H9 (cell line): ENCODE measurements at regions not wholly inside any gene's neighbourhood (a gene's known extent, or its start where the extent isn't known, plus 50 kb on each side); places are given as distances from the start of the nearest gene placed in this dataset.

Source experiments
- DNase-seq: peaks from one replicate; pipeline ENCODE4 v3.0.0-alpha.2; 2017
- H2AFZ ChIP-seq: one replicate; pipeline ENCODE4 v1.6.1; 2013; ENCODE audit warnings: mild to moderate bottlenecking, low read length, control low read depth, moderate library complexity
- H2AK5ac ChIP-seq: 2 replicates; pipeline ENCODE4 v1.6.1; 2013; ENCODE audit warnings: low read length, control low read depth, mixed read lengths; ENCODE audit not compliant: insufficient read length
- H2BK120ac ChIP-seq: one replicate; pipeline ENCODE4 v1.6.1; 2013; ENCODE audit warnings: low read depth, mild to moderate bottlenecking, low read length, control low read depth, inconsistent platforms; ENCODE audit not compliant: poor library complexity, severe bottlenecking
- H2BK12ac ChIP-seq: 2 replicates; pipeline ENCODE4 v1.6.1; 2013; ENCODE audit warnings: low read length, control low read depth, mixed read lengths, low read depth; ENCODE audit not compliant: insufficient read length
- H2BK15ac ChIP-seq: 2 replicates; pipeline ENCODE4 v1.6.1; 2013; ENCODE audit warnings: low read depth, low read length, control low read depth
- H2BK20ac ChIP-seq: one replicate; pipeline ENCODE4 v1.6.1; 2013; ENCODE audit warnings: low read depth, mild to moderate bottlenecking, low read length, control low read depth, inconsistent platforms; ENCODE audit not compliant: poor library complexity, severe bottlenecking
- H2BK5ac ChIP-seq: 2 replicates; pipeline ENCODE4 v1.6.1; 2013; ENCODE audit warnings: low read length, control low read depth, mixed read lengths; ENCODE audit not compliant: insufficient read length
- H3K14ac ChIP-seq: 2 replicates; pipeline ENCODE4 v1.6.1; 2013; ENCODE audit warnings: low read length, control low read depth; ENCODE audit not compliant: insufficient read depth
- H3K18ac ChIP-seq: 2 replicates; pipeline ENCODE4 v1.6.1; 2013; ENCODE audit warnings: low read depth, mild to moderate bottlenecking, mixed read lengths, low read length, control low read depth; ENCODE audit not compliant: insufficient read length
- H3K23ac ChIP-seq: 2 replicates; pipeline ENCODE4 v1.6.1; 2013; ENCODE audit warnings: low read length, control low read depth, mixed read lengths, low read depth; ENCODE audit not compliant: insufficient read length
- H3K23me2 ChIP-seq: 2 replicates; pipeline ENCODE4 v1.6.1; 2013; ENCODE audit warnings: low read depth, mild to moderate bottlenecking, mixed read lengths, low read length, control low read depth; ENCODE audit not compliant: insufficient read length, poor library complexity, severe bottlenecking
- H3K27ac ChIP-seq: 2 replicates; pipeline ENCODE4 v1.5.1; 2013; ENCODE audit warnings: low read length, control low read depth, mixed read lengths, low read depth; ENCODE audit not compliant: insufficient read length
- H3K27me3 ChIP-seq: 2 replicates; pipeline ENCODE4 v1.6.1; 2013; ENCODE audit warnings: low read length, control low read depth, inconsistent platforms; ENCODE audit not compliant: insufficient read depth
- H3K4ac ChIP-seq: 2 replicates; pipeline ENCODE4 v1.6.1; 2013; ENCODE audit warnings: low read depth, mild to moderate bottlenecking, control low read depth, inconsistent platforms, low read length, moderate library complexity
- H3K4me1 ChIP-seq: 2 replicates; pipeline ENCODE4 v1.6.1; 2013; ENCODE audit warnings: low read length, control low read depth, inconsistent platforms; ENCODE audit not compliant: insufficient read depth
- H3K4me2 ChIP-seq: 2 replicates; pipeline ENCODE4 v1.6.1; 2013; ENCODE audit warnings: low read length, control low read depth, mixed read lengths; ENCODE audit not compliant: insufficient read length, insufficient read depth
- H3K56ac ChIP-seq: 2 replicates; pipeline ENCODE4 v1.6.1; 2013; ENCODE audit warnings: low read depth, mild to moderate bottlenecking, mixed read lengths, low read length, control low read depth; ENCODE audit not compliant: insufficient read length
- H3K79me1 ChIP-seq: 2 replicates; pipeline ENCODE4 v1.6.1; 2013; ENCODE audit warnings: low read depth, mild to moderate bottlenecking, moderate library complexity, low read length, control low read depth, inconsistent platforms; ENCODE audit not compliant: insufficient read depth, poor library complexity, severe bottlenecking
- H3K79me2 ChIP-seq: 2 replicates; pipeline ENCODE4 v1.6.1; 2013; ENCODE audit warnings: low read length, control low read depth, inconsistent platforms; ENCODE audit not compliant: insufficient read depth
- H3K9ac ChIP-seq: 2 replicates; pipeline ENCODE4 v1.6.1; 2013; ENCODE audit warnings: low read length, control low read depth, mixed read lengths; ENCODE audit not compliant: insufficient read length; ENCODE audit errors: extremely low read depth
- H3K9me3 ChIP-seq: one replicate; pipeline ENCODE4 v1.6.1; 2013; ENCODE audit warnings: low read depth, low read length, inconsistent platforms; ENCODE audit not compliant: control insufficient read depth
- H3T11ph ChIP-seq: one replicate; pipeline ENCODE4 v1.6.1; 2013; ENCODE audit warnings: mild to moderate bottlenecking, low read length, control low read depth, inconsistent platforms
- H4K20me1 ChIP-seq: one replicate; pipeline ENCODE4 v1.6.1; 2013; ENCODE audit not compliant: control insufficient read depth, insufficient read length, insufficient read depth
- H4K5ac ChIP-seq: 2 replicates; pipeline ENCODE4 v1.6.1; 2013; ENCODE audit warnings: low read depth, mild to moderate bottlenecking, mixed read lengths, low read length, control low read depth; ENCODE audit not compliant: insufficient read length
- H4K8ac ChIP-seq: replicated peaks from 2 replicates; pipeline ENCODE4 v1.6.1; 2013; ENCODE audit warnings: low read length, control low read depth, mixed read lengths, low read depth; ENCODE audit not compliant: insufficient read length
- H4K91ac ChIP-seq: 2 replicates; pipeline ENCODE4 v1.6.1; 2013; ENCODE audit warnings: low read depth, mild to moderate bottlenecking, moderate library complexity, mixed read lengths, low read length, control low read depth; ENCODE audit not compliant: insufficient read length
- H3K27ac Mint-ChIP-seq, 3 experiments: 2 replicates in 2 of 3; 3 replicates in 1 of 3; pipeline ENCODE4 v1.8.0; 2020 to 2021; ENCODE audit warnings: mixed read lengths in 3 of 3, mild to moderate bottlenecking in 1 of 3, moderate library complexity in 1 of 3
- H3K27me3 Mint-ChIP-seq: 2 replicates; pipeline ENCODE4 v1.8.0; 2021; ENCODE audit warnings: low read depth, mild to moderate bottlenecking, moderate library complexity, mixed read lengths
- H3K36me3 Mint-ChIP-seq, 3 experiments: 2 replicates in 2 of 3; 3 replicates in 1 of 3; pipeline ENCODE4 v1.8.0; 2020 to 2021; ENCODE audit warnings: low read depth in 3 of 3, mixed read lengths in 3 of 3; ENCODE audit not compliant: insufficient read depth in 1 of 3
- H3K4me1 Mint-ChIP-seq, 2 experiments: 2 replicates each; pipeline ENCODE4 v1.8.0; 2020; ENCODE audit warnings: mixed read lengths in 2 of 2
- H3K4me3 Mint-ChIP-seq, 2 experiments: 2 replicates in 1 of 2; 3 replicates in 1 of 2; pipeline ENCODE4 v1.8.0; 2020 to 2021; ENCODE audit warnings: mild to moderate bottlenecking in 2 of 2, mixed read lengths in 2 of 2, moderate library complexity in 1 of 2
- H3K9me3 Mint-ChIP-seq, 2 experiments: 2 replicates in 1 of 2; 3 replicates in 1 of 2; pipeline ENCODE4 v1.8.0; 2020; ENCODE audit warnings: mild to moderate bottlenecking in 2 of 2, mixed read lengths in 2 of 2, moderate library complexity in 1 of 2
- CTCF ChIP-seq: fragments of 200-600 bp; sonication (generic); conservative IDR thresholded peaks from 3 replicates; pipeline ENCODE4 v1.8.0; 2021; ENCODE audit warnings: antibody characterized with exemption, mild to moderate bottlenecking
- WGBS: extraction: QIAGEN DNeasy Blood & Tissue Kit; methylation state at CpG from one replicate; pipeline ENCODE4 v1.1.7; 2013; ENCODE audit warnings: missing lambda C conversion rate, low lambda C conversion rate, mixed read lengths; ENCODE audit not compliant: insufficient read length; ENCODE audit errors: extremely low coverage; 5-methylcytosine and 5-hydroxymethylcytosine counted together

DNA sequence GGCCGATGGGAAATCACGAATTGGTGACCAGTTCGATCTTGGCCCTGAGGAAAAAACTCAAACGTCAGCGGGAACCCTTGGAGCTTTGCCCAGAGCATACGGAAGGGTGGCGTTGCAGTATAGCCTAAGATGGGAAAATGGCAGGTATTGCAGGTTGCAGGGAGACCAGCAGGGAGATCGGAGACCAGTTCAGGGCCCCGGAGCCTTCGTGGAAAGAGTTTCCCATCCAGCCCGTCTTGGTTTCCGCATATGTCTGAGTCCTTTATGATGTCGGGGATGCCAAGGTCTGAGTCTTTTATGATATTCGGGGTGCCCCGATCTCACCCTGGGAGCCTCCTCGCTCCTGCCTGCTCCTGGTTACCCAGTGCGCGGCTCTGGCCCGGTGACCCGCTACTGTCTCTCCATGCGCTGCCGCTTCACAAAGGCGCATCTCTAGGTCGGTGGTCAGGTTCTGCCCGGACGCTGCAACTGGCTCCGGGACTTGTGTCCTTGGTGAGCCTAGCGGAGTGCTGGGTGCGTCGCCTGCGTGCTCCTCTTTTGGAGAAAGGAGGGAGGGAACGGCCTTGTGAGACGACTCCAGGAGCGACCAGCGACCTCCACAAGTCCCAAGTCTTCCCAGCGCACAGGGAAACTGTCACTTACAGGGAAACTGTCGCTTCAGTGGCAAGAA, 94.2 kb downstream of the PRKAB2 start:
- Mint-ChIP-seq H3K27me3 (peaks cover 99% of the 10 kb centered on the region), H3K27ac (peak overlapping the region in 1 of 3 experiments; percentile 62; a peak in 1 of 7 replicates), H3K36me3 (peaks cover 0 to 2% (median 0%) of the 10 kb centered on the region in 3 experiments; a peak in 1 of 7 replicates), H3K4me3 (peak overlapping the region in 1 of 2 experiments; percentile 77; a peak in 4 of 5 replicates), H3K4me1 (peaks cover 19 to 28% of the 10 kb centered on the region in 2 experiments), H3K9me3 (peaks cover 0 to 6% of the 10 kb centered on the region in 2 experiments; a peak in 1 of 5 replicates)
- no peak overlapping the region for H2BK120ac ChIP-seq
- peaks cover 4% of the 10 kb centered on the region for H4K20me1 ChIP-seq
- H2BK20ac ChIP-seq, result no peak overlapping the region
- no peaks in the 10 kb centered on the region for H3K79me1 ChIP-seq
- TF ChIP-seq CTCF, result no peak
- no peak overlapping the region for H3K14ac ChIP-seq
- H3K4me1 ChIP-seq, result no peaks in the 10 kb centered on the region
- no peak overlapping the region for H3K23ac ChIP-seq
- no peak overlapping the region for H3K18ac ChIP-seq
- H4K5ac ChIP-seq, result no peak overlapping the region
- DNase-seq, result no peak
- H2BK5ac ChIP-seq, result no peak overlapping the region
- H4K91ac ChIP-seq, result no peak overlapping the region
- no peak overlapping the region for H3K56ac ChIP-seq
- H3K4me2 ChIP-seq, result peak overlapping the region; percentile 63
- WGBS, result no CpG with 5 or more reads among the region's 37 CpGs
- no peak overlapping the region for H3K4ac ChIP-seq
- no peak overlapping the region for H2BK15ac ChIP-seq
- H3K23me2 ChIP-seq, result peaks cover 16% of the 10 kb centered on the region
- H2BK12ac ChIP-seq, result no peak overlapping the region
- peaks cover 73% of the 10 kb centered on the region for H3K27me3 ChIP-seq
- no peak overlapping the region for H4K8ac ChIP-seq
- H3K79me2 ChIP-seq, result no peaks in the 10 kb centered on the region
- H3T11ph ChIP-seq, result no peak overlapping the region
- no peak overlapping the region for H3K9ac ChIP-seq
- no peak overlapping the region for H2AFZ ChIP-seq
- H3K9me3 ChIP-seq, result no peaks in the 10 kb centered on the region
- no peak overlapping the region for H3K27ac ChIP-seq
- no peak overlapping the region for H2AK5ac ChIP-seq
